ENCODE measurements at regions not wholly inside any gene's neighbourhood (a gene's known extent, or its start where the extent isn't known, plus 50 kb on each side); places are given as distances from the start of the nearest gene placed in this dataset.
"Not testable (repeated sequence)": the region's sequence is repeated elsewhere in the genome, so short reads cannot be mapped to it uniquely, and the experiment has no call there.

DNA sequence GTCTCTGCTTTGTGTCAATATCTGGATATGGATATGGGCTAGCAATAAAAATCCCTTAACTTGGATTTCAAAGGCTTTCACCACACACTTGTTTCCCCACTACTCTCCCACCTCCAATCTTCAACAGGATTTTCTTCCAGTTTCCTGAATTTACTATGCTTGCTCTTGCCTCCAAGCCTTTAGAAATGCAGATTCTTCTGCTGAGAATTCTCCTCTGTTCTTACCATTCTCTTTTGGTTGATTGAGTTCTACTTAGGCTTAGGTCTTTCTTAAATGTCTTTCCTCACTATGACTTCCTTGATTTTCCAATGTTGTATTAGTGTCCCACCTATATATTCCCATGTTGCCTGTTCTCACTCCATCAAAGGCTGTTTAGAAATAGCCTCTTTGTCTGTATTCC is 1502.4 kb upstream of the TENM4 start:
- TF ChIP-seq CTCF (IDR thresholded peaks at IDR 0.05; ENCODE audit: insufficient read depth, missing control alignments): no peak
- DNase-seq (ENCODE audit: insufficient read length, low spot score) (no peak), FAIRE-seq (no peak)

DNA sequence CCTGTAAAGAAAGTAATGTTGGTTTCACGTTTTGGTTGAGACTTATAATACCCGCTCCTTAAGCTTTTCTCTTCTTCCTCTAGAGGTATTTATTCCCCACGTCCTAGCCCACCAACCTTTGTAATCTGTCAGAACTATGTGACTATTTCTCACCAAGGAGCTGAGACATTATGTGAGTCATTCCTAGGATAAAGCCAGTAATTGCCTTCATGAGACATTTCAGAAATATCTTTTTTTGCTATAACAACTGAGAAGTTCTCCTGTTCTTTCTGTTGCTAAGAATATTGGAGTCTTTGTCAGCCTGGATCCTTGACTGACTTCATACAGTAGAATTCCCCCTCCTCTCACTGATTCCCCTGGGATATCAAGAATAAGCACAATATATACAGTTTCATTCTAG is 1497.0 kb upstream of the TENM4 start:
- no peak for DNase-seq (ENCODE audit: insufficient read length, low spot score)
- TF ChIP-seq CTCF (IDR thresholded peaks at IDR 0.05; ENCODE audit: insufficient read depth, missing control alignments): no peak
- FAIRE-seq: no peak

DNA sequence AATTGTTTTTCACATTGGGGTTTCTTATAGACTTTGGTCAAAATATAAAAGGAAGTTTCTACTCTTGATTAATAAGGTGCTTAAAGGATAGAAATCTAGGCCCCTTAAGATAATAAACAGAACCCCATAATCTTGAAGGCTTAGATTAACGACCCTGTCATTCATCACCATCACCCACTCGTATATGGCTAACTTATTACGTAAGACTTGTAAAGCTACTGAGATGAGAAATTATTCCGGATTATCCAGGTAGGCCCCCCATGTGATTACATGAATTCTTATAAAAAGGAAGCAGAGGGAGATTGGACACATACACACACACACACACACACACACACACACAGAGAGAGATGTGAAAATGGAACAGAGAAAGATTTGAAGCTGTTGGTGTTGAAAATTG is 1489.2 kb upstream of the TENM4 start:
- TF ChIP-seq CTCF (IDR thresholded peaks at IDR 0.05; ENCODE audit: insufficient read depth, missing control alignments): no peak
- FAIRE-seq (no peak), DNase-seq (ENCODE audit: insufficient read length, low spot score) (no peak)

- no peak for TF ChIP-seq CTCF (IDR thresholded peaks at IDR 0.05; ENCODE audit: insufficient read depth, missing control alignments)
- FAIRE-seq: no peak
- no peak for DNase-seq (ENCODE audit: insufficient read length, low spot score)
Observed at GRCh38 chr11:80929031-80929805, 1488.4 kb upstream of the TENM4 start.

DNA sequence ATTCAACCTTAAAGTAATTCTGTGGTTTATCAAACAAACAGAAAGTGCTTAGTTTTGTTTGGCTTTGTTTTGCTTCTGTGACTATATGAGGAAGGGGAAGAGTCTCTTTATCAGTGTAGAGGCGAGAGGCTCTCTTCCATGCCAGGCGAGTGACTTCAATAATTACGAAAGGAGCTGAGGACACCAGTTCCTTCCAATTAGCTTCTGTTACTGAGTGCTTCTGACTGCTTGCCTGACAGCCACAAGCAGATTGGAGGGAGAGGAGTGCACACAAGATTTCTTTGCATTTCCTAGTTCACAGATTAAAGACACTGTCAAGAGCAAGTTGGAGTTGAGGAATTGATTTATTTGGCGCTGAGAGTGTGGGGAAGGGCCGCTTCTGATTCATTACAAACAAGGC is 1484.5 kb upstream of the TENM4 start:
- TF ChIP-seq CTCF (IDR thresholded peaks at IDR 0.05; ENCODE audit: insufficient read depth, missing control alignments): no peak
- FAIRE-seq (no peak), DNase-seq (ENCODE audit: insufficient read length, low spot score) (no peak)

GRCh38 chr11:80921310-80921709 is 1480.5 kb upstream of the TENM4 start:
- DNase-seq (ENCODE audit: insufficient read length, low spot score); FAIRE-seq: not testable (repeated sequence)

GRCh38 chr11:80916173-80916798 is 1475.5 kb upstream of the TENM4 start:
- TF ChIP-seq CTCF (IDR thresholded peaks at IDR 0.05; ENCODE audit: insufficient read depth, missing control alignments): no peak
- FAIRE-seq (no peak), DNase-seq (ENCODE audit: insufficient read length, low spot score) (no peak)
